GM19324 (cell line): ENCODE measurements at regions not wholly inside any gene's neighbourhood (a gene's known extent, or its start where the extent isn't known, plus 50 kb on each side); places are given as distances from the start of the nearest gene placed in this dataset.
"Not testable (repeated sequence)": the region's sequence is repeated elsewhere in the genome, so short reads cannot be mapped to it uniquely, and the experiment has no call there.

Experiments
- ATAC-seq: cut with Tn5 transposase; IDR thresholded peaks from one replicate; pipeline ENCODE4 v1.9.1; 2021; ENCODE audit warnings: mild to moderate bottlenecking, moderate library complexity; ENCODE audit not compliant: unreplicated experiment, low FRiP score

GRCh38 chr14:85344171-85344570, 185.8 kb upstream of the FLRT2 start:
- no peak for ATAC-seq

- no peak for ATAC-seq
These were observed 184.9 kb upstream of the FLRT2 start for GRCh38 chr14:85344847-85345570.

- ATAC-seq = no peak
These were observed 179.3 kb upstream of the FLRT2 start for GRCh38 chr14:85350667-85351066.

DNA sequence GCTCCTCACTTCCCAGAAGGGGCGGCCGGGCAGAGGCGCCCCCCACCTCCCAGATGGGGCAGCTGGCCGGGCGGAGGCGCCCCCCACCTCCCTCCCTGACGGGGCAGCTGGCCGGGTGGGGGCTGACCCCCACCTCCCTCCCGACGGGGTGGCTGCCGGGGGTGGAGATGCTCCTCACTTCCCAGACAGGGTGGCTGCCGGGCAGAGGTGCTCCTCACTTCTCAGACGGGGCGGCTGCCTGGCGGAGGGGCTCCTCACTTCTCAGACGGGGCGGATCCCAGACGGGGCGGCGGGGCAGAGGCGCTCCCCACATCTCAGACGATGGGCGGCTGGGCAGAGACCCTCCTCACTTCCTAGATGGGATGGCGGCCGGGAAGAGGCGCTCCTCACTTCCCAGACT, 177.4 kb upstream of the FLRT2 start:
- ATAC-seq = not testable (repeated sequence)

- no peak for ATAC-seq
These were observed 172.8 kb upstream of the FLRT2 start for GRCh38 chr14:85357120-85357519.

GRCh38 chr14:85358136-85358785, 171.7 kb upstream of the FLRT2 start:
- ATAC-seq = no peak

DNA sequence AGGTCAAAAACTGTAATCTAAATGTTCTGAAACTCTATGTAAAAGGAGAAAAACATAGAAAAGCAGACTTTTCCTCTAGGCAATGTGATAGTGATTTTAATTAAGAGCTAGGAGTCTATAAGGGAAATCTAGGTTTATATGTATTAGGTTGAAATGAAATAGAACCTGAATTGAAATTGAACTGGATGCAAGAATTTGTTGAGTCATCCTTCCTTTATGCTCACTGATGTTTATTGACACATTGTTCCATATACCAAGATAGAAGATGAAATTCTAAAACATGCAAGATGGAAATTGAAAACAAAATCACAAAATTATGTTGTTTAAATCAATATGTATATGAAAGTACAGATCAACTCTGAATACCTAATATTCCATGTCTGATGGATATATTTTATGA, 170.4 kb upstream of the FLRT2 start:
- ATAC-seq = no peak

DNA sequence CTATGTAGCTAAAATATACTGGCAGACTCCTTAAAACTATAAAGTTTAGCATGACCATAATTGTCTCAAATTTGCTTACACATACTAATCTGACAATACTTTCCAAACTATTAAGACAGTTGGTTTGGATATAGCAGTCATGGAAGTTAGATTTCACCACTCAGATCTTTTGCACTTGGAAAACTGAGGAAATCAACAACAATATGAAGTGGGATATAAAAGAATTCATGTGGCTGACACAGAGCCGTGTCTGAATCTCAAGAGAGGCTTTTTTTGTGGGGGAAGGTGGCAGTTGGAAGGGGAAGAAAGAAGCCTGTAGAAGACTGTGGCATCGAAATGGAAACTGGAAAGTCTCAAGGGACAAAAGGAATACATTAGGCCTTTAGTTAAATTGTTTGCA, 166.6 kb upstream of the FLRT2 start:
- no peak for ATAC-seq

- ATAC-seq = no peak
These were observed 163.7 kb upstream of the FLRT2 start for GRCh38 chr14:85366226-85366625.

GRCh38 chr14:85380881-85381280, 149.1 kb upstream of the FLRT2 start:
- ATAC-seq = no peak

- no peak for ATAC-seq
These were observed 147.6 kb upstream of the FLRT2 start for GRCh38 chr14:85382341-85382740.

DNA sequence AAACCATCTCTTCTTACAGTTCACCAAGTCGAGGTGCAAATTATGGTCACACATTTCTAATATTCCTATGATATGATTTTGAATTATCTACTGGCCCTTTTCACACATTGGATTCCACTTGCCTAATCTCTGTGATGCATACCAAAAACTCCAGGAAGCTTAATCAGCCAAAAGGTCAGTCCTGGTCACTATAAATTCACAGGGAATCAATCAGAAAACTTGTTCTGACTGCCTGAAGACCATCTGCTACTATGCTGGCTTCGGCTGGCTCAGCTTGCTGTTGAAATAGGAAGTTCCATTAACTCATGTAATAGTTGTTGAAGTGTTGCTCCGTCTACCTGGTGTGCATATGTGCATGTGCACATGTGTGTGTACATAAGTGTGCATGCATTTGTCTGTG, 142.8 kb upstream of the FLRT2 start:
- no peak for ATAC-seq

GRCh38 chr14:85390236-85390635, 139.7 kb upstream of the FLRT2 start:
- no peak for ATAC-seq

GRCh38 chr14:85391455-85391854, 138.5 kb upstream of the FLRT2 start:
- no peak for ATAC-seq

GRCh38 chr14:85391892-85392291, 138.1 kb upstream of the FLRT2 start:
- ATAC-seq = no peak

DNA sequence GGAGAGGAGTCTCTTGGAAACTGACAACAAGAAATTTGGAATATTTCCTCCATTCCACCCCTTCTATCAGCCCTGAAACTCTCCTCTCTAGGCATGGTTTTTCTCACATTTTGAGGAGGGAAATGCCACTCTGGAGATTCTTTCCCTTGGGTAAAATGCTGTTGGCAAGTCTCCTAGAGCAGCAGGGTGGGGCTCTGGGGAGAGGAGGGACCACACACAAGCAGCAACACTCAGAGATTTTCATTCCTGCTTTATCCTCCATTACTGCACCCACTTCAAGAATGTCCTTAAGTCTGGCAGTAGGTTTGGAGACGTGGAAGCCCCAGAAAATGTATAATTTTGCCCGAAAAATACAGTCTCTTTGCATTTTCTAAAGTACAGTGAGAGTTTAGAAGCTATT, 130.8 kb upstream of the FLRT2 start:
- no peak for ATAC-seq

- ATAC-seq = no peak
These were observed 129.3 kb upstream of the FLRT2 start for GRCh38 chr14:85400678-85401077.

- no peak for ATAC-seq
These were observed 128.6 kb upstream of the FLRT2 start for GRCh38 chr14:85401384-85401783.

GRCh38 chr14:85402569-85403162, 127.3 kb upstream of the FLRT2 start:
- no peak for ATAC-seq

DNA sequence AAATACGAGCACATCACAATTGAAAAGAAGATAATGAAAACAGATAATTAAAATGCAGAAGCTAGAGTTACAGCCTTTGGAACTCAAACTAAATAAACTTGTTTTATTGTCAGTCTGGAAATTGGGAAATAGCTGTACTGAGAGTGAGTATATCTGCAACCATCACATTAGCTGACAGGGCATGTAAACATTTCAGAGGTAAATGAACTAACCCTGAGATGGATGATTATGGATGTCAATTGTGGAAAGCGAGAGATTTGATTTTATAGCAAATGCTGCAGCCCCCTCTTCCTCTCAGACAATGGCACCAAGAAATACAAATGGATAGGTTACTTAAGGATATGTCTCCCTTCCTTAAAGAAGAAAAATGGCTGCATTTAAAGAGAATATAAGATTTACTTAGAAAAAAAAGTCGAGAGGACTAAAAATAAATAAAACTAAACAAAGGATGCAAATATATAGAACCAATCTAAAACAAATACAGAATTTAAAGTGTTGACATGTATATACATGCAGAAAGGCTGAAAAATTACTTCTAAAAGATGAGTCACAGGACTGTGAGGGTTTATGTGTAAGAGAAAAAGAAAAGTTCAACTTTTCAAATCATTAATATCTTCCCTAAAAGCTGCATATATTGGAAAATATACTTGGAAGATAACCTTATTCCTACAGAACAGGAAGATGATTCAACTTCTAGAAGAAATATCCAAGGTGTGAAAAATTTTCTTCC, 120.3 kb upstream of the FLRT2 start:
- ATAC-seq = no peak

DNA sequence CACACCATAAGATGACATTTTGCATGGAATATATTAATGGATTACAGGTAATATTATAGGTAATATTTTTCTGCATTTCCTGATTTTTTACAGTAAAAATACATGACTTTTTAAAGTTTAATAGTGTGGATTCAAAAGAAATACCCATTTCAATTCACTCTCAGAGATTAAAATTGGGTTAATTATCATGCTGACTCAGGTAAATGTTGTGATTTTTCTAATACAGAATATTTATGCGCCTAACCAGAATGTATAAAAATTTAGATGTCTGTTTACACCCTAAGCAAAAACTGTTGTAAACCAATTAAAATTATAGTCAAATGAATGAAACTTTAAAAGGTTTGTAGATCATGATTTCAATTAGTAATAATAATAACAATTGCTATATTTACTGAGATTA, 117.2 kb upstream of the FLRT2 start:
- no peak for ATAC-seq
